VCaP (cell line): ENCODE measurements at regions not wholly inside any gene's neighbourhood (a gene's known extent, or its start where the extent isn't known, plus 50 kb on each side); places are given as distances from the start of the nearest gene placed in this dataset.

Source experiments
- H3K27ac ChIP-seq: fragments of 450-650 bp; 2 replicates; pipeline ENCODE4 v1.5.1; 2017
- TF ChIP-seq, protein P1 (sequence below): fragments of 450-650 bp; conservative IDR thresholded peaks from 2 replicates; pipeline ENCODE4 v1.5.1; 2017; ENCODE audit warnings: mild to moderate bottlenecking, moderate library complexity

DNA sequence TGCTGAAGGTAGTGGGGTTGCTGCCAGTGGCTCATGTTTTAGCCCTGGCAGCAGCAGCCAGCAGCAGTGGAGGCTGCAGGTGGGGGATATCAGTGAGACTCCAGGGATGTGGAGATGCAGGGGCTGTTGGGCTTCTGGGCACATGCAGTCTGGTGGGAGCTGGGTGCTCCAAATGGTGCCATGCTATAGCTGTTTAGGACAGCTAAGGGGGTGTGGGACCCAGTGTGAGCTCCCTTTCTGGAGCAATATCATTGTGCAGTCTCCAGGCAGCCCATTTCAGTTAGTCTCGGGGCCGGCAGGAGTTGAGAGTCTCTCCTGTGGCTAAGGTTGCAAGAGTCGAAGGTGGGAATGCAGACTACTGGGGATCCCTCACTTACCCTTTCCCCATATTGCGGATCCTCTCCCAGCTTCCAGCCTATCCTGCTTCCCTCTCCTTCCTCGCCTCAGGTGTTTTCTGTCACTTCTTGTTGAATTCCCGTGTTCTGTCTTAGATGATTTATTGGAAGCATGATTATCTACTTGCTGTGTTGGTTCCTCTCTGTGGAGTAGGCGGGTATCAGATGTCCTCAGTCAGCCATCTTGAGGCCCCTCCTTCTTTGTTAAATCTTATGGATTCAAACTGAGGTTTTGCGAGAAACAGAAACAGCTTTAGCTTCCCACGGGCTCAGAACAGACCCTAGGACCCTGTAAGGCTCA lies 112.0 kb downstream of the FAM43A start:
- TF ChIP-seq, protein P1, sequence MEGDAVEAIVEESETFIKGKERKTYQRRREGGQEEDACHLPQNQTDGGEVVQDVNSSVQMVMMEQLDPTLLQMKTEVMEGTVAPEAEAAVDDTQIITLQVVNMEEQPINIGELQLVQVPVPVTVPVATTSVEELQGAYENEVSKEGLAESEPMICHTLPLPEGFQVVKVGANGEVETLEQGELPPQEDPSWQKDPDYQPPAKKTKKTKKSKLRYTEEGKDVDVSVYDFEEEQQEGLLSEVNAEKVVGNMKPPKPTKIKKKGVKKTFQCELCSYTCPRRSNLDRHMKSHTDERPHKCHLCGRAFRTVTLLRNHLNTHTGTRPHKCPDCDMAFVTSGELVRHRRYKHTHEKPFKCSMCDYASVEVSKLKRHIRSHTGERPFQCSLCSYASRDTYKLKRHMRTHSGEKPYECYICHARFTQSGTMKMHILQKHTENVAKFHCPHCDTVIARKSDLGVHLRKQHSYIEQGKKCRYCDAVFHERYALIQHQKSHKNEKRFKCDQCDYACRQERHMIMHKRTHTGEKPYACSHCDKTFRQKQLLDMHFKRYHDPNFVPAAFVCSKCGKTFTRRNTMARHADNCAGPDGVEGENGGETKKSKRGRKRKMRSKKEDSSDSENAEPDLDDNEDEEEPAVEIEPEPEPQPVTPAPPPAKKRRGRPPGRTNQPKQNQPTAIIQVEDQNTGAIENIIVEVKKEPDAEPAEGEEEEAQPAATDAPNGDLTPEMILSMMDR = no peak
- H3K27ac ChIP-seq = no peak overlapping the region

DNA sequence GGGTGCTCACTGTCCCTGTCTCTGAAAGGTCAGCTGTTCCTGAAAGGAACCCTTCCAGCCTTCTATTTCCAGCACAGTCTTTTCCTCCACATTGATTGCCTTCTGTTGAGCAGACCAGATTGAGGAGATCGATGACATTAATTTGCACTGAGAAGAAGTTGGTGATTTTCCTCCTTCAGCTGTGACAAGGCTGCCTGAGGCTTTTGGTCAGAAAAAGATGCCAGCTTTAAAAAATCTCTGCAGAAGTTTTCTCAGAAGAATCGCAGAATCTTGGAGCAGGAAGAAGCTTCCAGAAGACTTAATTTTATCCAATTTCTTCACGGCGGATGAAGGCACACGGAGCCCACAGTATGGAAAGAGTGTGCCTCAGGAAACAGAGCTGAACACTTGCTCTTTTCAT lies 112.8 kb downstream of the FAM43A start:
- TF ChIP-seq, protein P1 = no peak
- no peak overlapping the region for H3K27ac ChIP-seq

DNA sequence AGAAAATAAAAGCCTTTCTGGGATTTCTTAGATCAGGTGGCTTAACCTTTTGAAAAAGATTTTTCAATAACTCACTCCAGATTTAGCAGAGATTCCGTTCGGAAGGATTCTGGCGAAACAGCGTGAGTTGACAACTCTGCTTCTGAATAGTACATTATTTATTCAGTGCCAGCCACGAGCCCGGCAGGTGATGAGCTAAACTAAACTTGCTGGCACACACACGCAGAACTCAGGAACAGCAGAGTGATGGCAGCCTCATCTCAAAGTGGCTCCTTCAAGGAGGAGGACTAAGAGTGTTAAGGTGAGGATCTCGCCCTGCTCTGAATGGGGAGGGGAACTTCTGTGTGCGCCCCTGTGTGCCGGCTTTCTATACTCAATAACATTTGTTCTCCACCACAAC lies 114.3 kb downstream of the FAM43A start:
- TF ChIP-seq, protein P1 = no peak

DNA sequence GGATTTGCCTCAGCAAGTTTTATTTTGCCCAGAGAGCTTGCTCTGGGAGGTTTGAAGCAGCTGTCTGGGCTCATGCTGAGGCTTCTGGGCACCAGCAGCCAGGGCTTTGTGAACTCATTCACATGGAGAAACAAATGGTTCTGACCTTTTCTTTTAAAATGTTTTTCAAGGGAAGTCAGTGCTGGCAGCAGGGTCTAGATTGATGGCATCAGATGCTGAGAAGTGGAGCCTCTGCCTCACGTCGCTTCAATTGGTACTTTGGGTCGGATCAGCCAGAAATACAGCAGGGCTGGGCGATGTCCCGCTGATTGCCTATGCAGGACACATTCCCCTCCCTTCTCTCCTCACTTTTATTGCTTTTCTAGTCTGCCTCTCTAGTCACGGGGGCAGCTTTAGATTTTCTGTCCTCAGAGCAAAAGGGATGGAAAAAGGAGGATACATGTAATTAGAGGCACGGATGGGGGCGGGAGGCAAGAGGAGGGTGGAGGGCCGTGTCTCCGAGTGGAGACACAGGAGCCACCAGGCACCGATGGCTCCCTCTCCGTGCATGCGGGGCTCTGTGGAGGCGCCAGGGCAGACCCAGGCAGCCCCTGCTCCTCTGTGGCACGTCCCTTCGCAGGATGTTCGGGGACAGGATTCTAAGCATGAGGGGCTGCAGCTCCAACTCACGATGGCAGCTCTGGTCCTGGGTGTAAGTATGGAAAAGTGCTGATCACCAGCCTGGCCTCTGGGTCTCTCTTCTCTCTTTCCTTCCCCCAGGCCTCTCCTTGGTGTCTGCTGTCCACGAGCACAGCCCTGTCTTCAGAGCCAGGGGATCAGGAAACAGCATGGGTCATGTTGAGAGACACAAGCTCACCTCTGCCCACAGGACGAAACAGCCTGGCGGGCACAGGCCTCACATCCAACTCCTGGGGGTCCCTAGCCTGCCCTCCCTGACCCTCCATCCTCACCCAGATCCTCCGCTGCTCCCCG lies 116.1 kb downstream of the FAM43A start:
- no peak overlapping the region for H3K27ac ChIP-seq
- TF ChIP-seq, protein P1 = no peak

More for the DNA sequence above, 114.3 kb downstream of the FAM43A start:
- H3K27ac ChIP-seq = no peak overlapping the region

DNA sequence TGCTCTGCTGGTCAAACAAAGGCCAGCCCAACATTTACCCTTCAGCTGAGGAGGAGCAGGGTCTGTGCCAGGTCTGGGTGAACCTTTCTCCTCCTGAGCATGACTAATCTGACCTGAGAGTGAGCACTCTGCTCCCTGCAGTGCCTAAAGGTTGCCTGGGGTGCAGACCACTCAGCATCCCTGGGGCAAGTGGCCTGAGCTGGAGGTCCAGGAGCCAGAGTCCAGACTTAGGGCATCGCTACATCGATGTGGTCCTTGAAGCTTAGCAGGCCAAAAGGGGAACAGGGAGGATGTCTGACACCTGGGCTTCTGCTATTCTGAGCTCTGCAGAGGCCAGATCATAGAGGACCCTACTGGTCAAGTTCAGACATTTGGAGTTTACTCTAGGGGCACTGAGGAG lies 119.1 kb downstream of the FAM43A start:
- TF ChIP-seq, protein P1 = no peak
- no peak overlapping the region for H3K27ac ChIP-seq

DNA sequence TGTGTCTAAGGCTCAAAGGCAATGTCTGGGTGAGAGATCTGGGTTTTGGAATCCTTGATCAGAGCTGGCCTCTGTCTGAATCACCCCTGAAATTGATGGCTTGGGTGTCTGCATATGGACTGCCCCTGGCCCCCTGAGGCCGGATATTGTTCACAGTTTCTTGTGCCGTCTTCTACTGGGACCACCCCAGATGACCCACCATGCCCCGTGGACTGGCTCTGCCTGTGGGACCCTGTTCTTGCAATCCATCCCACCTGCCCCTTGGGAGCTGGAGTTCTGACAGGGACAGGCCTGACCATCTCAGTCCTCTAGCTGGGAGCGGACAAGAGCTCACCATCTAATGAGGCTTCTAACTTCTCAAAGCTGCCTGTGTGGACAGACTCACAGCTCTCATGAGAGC lies 119.9 kb downstream of the FAM43A start:
- H3K27ac ChIP-seq = no peak overlapping the region
- TF ChIP-seq, protein P1 = no peak

DNA sequence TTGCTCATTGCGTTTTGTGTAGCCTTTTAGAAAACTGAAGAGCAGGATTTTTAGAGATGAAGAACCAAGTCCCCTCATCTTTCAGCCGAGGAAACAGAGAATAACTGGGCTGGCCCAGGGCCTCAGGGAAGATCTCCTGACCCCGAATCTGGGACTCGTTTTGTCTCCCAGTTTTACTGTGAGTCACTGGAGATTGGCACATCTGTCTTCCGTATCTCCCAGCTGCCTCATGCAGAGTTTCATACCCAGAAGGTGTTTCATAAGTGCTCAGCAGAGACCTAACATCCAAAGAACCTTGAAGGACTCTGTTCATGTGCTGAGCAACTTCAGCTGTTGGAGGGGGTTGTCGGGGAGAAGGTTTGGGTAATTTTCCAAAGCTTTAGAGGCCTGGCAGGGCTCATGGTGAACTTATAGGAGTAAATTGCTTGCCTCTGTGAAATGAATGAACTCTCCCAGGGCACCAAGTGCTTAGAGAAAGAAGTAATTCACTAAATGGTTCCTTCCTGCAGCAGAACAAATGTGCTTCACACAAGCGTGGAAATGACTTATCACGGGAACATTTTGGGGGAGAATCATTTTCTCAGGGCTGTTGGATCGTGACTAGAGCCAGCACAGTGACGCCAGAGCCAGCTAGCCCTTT lies 121.4 kb downstream of the FAM43A start:
- H3K27ac ChIP-seq = no peak overlapping the region
- TF ChIP-seq, protein P1 = no peak
